CD14-positive monocyte (primary cell): ENCODE measurements at regions not wholly inside any gene's neighbourhood (a gene's known extent, or its start where the extent isn't known, plus 50 kb on each side); places are given as distances from the start of the nearest gene placed in this dataset.

Experiments
- DNase-seq, 3 donors: peaks; one replicate each; pipeline ENCODE4 v3.0.0-alpha.2; 2011 to 2022
- H2AFZ ChIP-seq: 2 replicates; pipeline ENCODE4 v1.6.0; 2012; ENCODE audit warnings: mild to moderate bottlenecking, low read depth, low read length, inconsistent platforms; ENCODE audit not compliant: insufficient read depth, poor library complexity, severe bottlenecking
- H3K27ac ChIP-seq, 2 donors: 1 replicate in 1 of 2; 2 replicates in 1 of 2; pipeline ENCODE4 v1.5.1; 2012 to 2013; ENCODE audit warnings: low read length in 2 of 2, control low read depth in 1 of 2, inconsistent platforms in 1 of 2, low read depth in 1 of 2, mild to moderate bottlenecking in 1 of 2
- H3K27me3 ChIP-seq, 2 donors: one replicate each; pipeline versions ENCODE4 v1.6.0 to v1.6.1; 2011 to 2013; ENCODE audit warnings: low read length in 2 of 2; ENCODE audit not compliant: control insufficient read depth in 2 of 2, insufficient read depth in 2 of 2
- H3K36me3 ChIP-seq, 2 donors: replicated peaks in 1 of 2; 1 replicate in 1 of 2; 2 replicates in 1 of 2; pipeline versions ENCODE4 v1.5.1 to v1.6.1; 2012 to 2013; ENCODE audit warnings: low read length in 2 of 2, control low read depth in 1 of 2, inconsistent platforms in 1 of 2, mild to moderate bottlenecking in 1 of 2; ENCODE audit not compliant: insufficient read depth in 2 of 2, control insufficient read depth in 1 of 2
- H3K4me1 ChIP-seq, 2 donors: 1 replicate in 1 of 2; 2 replicates in 1 of 2; pipeline versions ENCODE4 v1.5.1 to v1.6.1; 2012 to 2013; ENCODE audit warnings: low read length in 2 of 2, control low read depth in 1 of 2, inconsistent platforms in 1 of 2, mild to moderate bottlenecking in 1 of 2, moderate library complexity in 1 of 2; ENCODE audit not compliant: insufficient read depth in 2 of 2, control insufficient read depth in 1 of 2
- H3K4me2 ChIP-seq: replicated peaks from 2 replicates; pipeline ENCODE3; 2012; ENCODE audit warnings: low read length, moderate library complexity, mild to moderate bottlenecking; ENCODE audit not compliant: poor library complexity, severe bottlenecking; ENCODE audit errors: extremely low read depth
- H3K4me3 ChIP-seq, 3 experiments: fragments of 200-600 bp in 1 of 3; sonication (generic) in 1 of 3; replicated peaks in 1 of 3; 1 replicate in 2 of 3; 2 replicates in 1 of 3; pipeline ENCODE4 v1.5.1; 2011 to 2013; ENCODE audit warnings: low read length in 3 of 3, mild to moderate bottlenecking in 3 of 3, control low read depth in 2 of 3, low read depth in 2 of 3, inconsistent platforms in 1 of 3, moderate library complexity in 1 of 3
- H3K79me2 ChIP-seq: 2 replicates; pipeline ENCODE4 v1.6.0; 2012; ENCODE audit warnings: mild to moderate bottlenecking, control low read depth, inconsistent platforms, low read length, moderate library complexity; ENCODE audit not compliant: insufficient read depth
- H3K9ac ChIP-seq: 2 replicates; pipeline ENCODE4 v1.6.0; 2017; ENCODE audit warnings: low read length, mild to moderate bottlenecking; ENCODE audit not compliant: insufficient read depth, poor library complexity, severe bottlenecking
- H3K9me3 ChIP-seq, 2 donors: replicated peaks in 1 of 2; 1 replicate in 1 of 2; 2 replicates in 1 of 2; pipeline versions ENCODE4 v1.5.1 to v1.6.1; 2012 to 2013; ENCODE audit warnings: low read length in 2 of 2, control low read depth in 1 of 2; ENCODE audit not compliant: control insufficient read depth in 1 of 2, insufficient read depth in 1 of 2
- H4K20me1 ChIP-seq: 2 replicates; pipeline ENCODE4 v1.6.0; 2012; ENCODE audit warnings: mild to moderate bottlenecking, low read length, control low read depth, moderate library complexity; ENCODE audit not compliant: insufficient read depth
- H3K27ac Mint-ChIP-seq, 7 donors: one replicate each; pipeline ENCODE4 v1.8.0; 2020; ENCODE audit warnings: mild to moderate bottlenecking in 7 of 7, mixed read lengths in 7 of 7, moderate library complexity in 6 of 7, inconsistent platforms in 2 of 7
- H3K27me3 Mint-ChIP-seq, 3 donors: one replicate each; pipeline ENCODE4 v1.8.0; 2021 to 2022; ENCODE audit warnings: low read depth in 3 of 3, mild to moderate bottlenecking in 3 of 3, mixed read lengths in 3 of 3, moderate library complexity in 3 of 3, inconsistent platforms in 1 of 3
- H3K36me3 Mint-ChIP-seq, 2 donors: one replicate each; pipeline ENCODE4 v1.8.0; 2020; ENCODE audit warnings: mixed read lengths in 2 of 2, inconsistent platforms in 1 of 2, mild to moderate bottlenecking in 1 of 2
- H3K4me1 Mint-ChIP-seq: one replicate; pipeline ENCODE4 v1.8.0; 2020; ENCODE audit warnings: mild to moderate bottlenecking, mixed read lengths
- H3K4me3 Mint-ChIP-seq, 2 donors: one replicate each; pipeline ENCODE4 v1.8.0; 2020; ENCODE audit warnings: mild to moderate bottlenecking in 2 of 2, mixed read lengths in 2 of 2, moderate library complexity in 1 of 2
- H3K9me3 Mint-ChIP-seq, 7 donors: one replicate each; pipeline ENCODE4 v1.8.0; 2020 to 2022; ENCODE audit warnings: mixed read lengths in 7 of 7, mild to moderate bottlenecking in 6 of 7, moderate library complexity in 6 of 7, inconsistent platforms in 2 of 7
- WGBS: methylation state at CpG from one replicate; pipeline ENCODE4 v1.1.5; 2013; ENCODE audit warnings: missing lambda C conversion rate; ENCODE audit not compliant: insufficient coverage; 5-methylcytosine and 5-hydroxymethylcytosine counted together
- intact Hi-C, 2 donors: fragments of 100-400 bp; cut with micrococcal nuclease; formaldehyde crosslinking; loops; one replicate each; pipeline versions ENCODE4 v1.15.0 to v1.15.1; 2023
- TF ChIP-seq, protein P1 (sequence below): fragments of 200-600 bp; IDR thresholded peaks from one replicate; pipeline ENCODE4 v1.8.0; 2022; ENCODE audit warnings: antibody characterized with exemption, mild to moderate bottlenecking

DNA sequence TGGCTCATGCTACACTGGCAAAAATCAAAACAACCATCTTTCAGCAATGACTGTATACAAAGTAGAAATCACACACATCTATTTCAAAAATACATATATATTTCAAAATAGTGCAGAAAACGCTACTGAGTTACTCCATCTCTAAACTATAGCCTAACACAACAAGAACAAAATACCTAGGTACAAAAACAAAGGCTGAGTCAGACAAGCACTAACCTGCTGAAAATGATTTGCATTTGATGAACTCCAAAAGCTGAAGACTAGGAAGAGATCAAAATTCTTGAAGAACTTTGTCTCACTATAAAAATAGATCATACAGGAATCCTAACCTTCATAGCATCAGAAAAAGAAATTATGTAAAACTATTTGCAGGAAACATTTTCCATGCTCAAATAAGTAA is 381.6 kb downstream of the EFNB2 start:
- no peaks in the 10 kb centered on the region for H3K36me3 Mint-ChIP-seq
- intact Hi-C loops = no loop called here

DNA sequence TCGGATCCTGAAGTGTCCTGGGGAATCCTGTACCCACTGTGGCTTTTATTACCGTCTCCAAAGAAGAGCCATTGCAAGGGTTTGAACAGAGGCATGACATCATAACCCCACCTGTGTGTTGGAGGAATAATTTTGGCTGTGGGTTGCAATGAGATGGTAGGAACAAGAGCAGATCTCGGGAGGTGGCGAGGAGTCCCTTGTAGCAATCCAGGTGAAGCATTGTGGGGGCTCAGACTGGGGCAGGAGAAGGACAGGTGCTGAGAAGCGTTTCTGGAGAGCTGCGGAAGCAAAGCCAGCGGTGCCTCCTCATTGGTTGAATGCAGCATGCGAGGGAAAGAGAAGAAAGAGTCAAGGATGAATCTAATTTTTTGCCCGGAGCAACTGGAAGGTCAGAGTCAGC is 382.4 kb downstream of the EFNB2 start:
- WGBS = 90% methylated on average over 7 of the region's 9 CpGs
- H3K9me3 Mint-ChIP-seq = peaks cover 1 to 10% (median 5%) of the 10 kb centered on the region in 7 donors

More for the DNA sequence above, 381.6 kb downstream of the EFNB2 start:
- Histone ChIP-seq H4K20me1 (no peaks in the 10 kb centered on the region), H2AFZ (no peak overlapping the region), H3K79me2 (no peaks in the 10 kb centered on the region), H3K4me3 (no peak overlapping the region), H3K4me2 (no peak overlapping the region), H3K27me3 (no peaks in the 10 kb centered on the region), H3K9me3 (peaks cover 0 to 6% of the 10 kb centered on the region in 2 donors), H3K36me3 (no peaks in the 10 kb centered on the region), H3K9ac (no peak overlapping the region), H3K4me1 (no peaks in the 10 kb centered on the region), H3K27ac (no peak overlapping the region)
- no peak for DNase-seq
- TF ChIP-seq, protein P1, sequence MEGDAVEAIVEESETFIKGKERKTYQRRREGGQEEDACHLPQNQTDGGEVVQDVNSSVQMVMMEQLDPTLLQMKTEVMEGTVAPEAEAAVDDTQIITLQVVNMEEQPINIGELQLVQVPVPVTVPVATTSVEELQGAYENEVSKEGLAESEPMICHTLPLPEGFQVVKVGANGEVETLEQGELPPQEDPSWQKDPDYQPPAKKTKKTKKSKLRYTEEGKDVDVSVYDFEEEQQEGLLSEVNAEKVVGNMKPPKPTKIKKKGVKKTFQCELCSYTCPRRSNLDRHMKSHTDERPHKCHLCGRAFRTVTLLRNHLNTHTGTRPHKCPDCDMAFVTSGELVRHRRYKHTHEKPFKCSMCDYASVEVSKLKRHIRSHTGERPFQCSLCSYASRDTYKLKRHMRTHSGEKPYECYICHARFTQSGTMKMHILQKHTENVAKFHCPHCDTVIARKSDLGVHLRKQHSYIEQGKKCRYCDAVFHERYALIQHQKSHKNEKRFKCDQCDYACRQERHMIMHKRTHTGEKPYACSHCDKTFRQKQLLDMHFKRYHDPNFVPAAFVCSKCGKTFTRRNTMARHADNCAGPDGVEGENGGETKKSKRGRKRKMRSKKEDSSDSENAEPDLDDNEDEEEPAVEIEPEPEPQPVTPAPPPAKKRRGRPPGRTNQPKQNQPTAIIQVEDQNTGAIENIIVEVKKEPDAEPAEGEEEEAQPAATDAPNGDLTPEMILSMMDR = no peak
- Mint-ChIP-seq H3K9me3 (peaks cover 3 to 10% (median 7%) of the 10 kb centered on the region in 7 donors), H3K4me3 (no peak overlapping the region), H3K27ac (no peak overlapping the region), H3K4me1 (no peaks in the 10 kb centered on the region), H3K27me3 (peaks cover 0 to 1% (median 0%) of the 10 kb centered on the region in 3 donors)
- no CpG with 5 or more reads among the region's 1 CpG for WGBS

More for the DNA sequence above, 382.4 kb downstream of the EFNB2 start:
- no peaks in the 10 kb centered on the region for H3K4me1 Mint-ChIP-seq
- H3K9ac ChIP-seq = no peak overlapping the region
- no peaks in the 10 kb centered on the region for H4K20me1 ChIP-seq
- H3K36me3 Mint-ChIP-seq = no peaks in the 10 kb centered on the region
- intact Hi-C loops = no loop called here
- H3K4me2 ChIP-seq = no peak overlapping the region
- H3K79me2 ChIP-seq = no peaks in the 10 kb centered on the region
- H3K4me3 ChIP-seq = no peak overlapping the region
- H3K36me3 ChIP-seq = no peaks in the 10 kb centered on the region
- H2AFZ ChIP-seq = no peak overlapping the region
- DNase-seq = no peak
- H3K4me1 ChIP-seq = no peaks in the 10 kb centered on the region
- peaks cover 0 to 3% of the 10 kb centered on the region in 2 donors for H3K9me3 ChIP-seq
- TF ChIP-seq, protein P1 = no peak
- no peaks in the 10 kb centered on the region for H3K27me3 Mint-ChIP-seq
- H3K27ac Mint-ChIP-seq = no peak overlapping the region
- H3K27me3 ChIP-seq = no peaks in the 10 kb centered on the region
- H3K27ac ChIP-seq = no peak overlapping the region
- H3K4me3 Mint-ChIP-seq = no peak overlapping the region
